Naive thymus-derived CD8-positive, alpha-beta T cell (primary cell): ENCODE measurements at regions not wholly inside any gene's neighbourhood (a gene's known extent, or its start where the extent isn't known, plus 50 kb on each side); places are given as distances from the start of the nearest gene placed in this dataset.
A peak's percentile ranks its signal among the peaks of the same experiment; 100 is the strongest.
"Not testable (repeated sequence)": the region's sequence is repeated elsewhere in the genome, so short reads cannot be mapped to it uniquely, and the experiment has no call there.

ENCODE experiments used
- ATAC-seq, 2 donors: fragments of 150-1000 bp; cut with Tn5 transposase in 1 of 2; sonication (Bioruptor Pico), chemical (Tn5 transposase) in 1 of 2; 1 replicate in 1 of 2; 2 replicates in 1 of 2; pipeline ENCODE4 v1.10.0; 2021; ENCODE audit warnings: mild to moderate bottlenecking in 2 of 2, moderate library complexity in 2 of 2
- POLR2A ChIA-PET: fragments of 350-600 bp; sonication (Branson Sonifier 250); formaldehyde crosslinking; loops from one replicate; lab custom pipeline; 2021; ENCODE audit warnings: antibody characterized with exemption; lab: Charles Lee
- DNase-seq, 10 donors: peaks; one replicate each; pipeline versions ENCODE4 v3.0.0 to v3.0.0-alpha.2; 2020 to 2022
- H3K27ac Mint-ChIP-seq, 10 donors: one replicate each; pipeline ENCODE4 v1.8.0; 2020 to 2022; ENCODE audit warnings: mild to moderate bottlenecking in 10 of 10, mixed read lengths in 10 of 10, moderate library complexity in 4 of 10, inconsistent platforms in 1 of 10
- H3K27me3 Mint-ChIP-seq, 5 donors: one replicate each; pipeline ENCODE4 v1.8.0; 2021 to 2022; ENCODE audit warnings: mixed read lengths in 5 of 5
- H3K36me3 Mint-ChIP-seq, 3 donors: one replicate each; pipeline ENCODE4 v1.8.0; 2020 to 2022; ENCODE audit warnings: mixed read lengths in 3 of 3, mild to moderate bottlenecking in 2 of 3, inconsistent platforms in 1 of 3
- H3K4me1 Mint-ChIP-seq, 4 donors: one replicate each; pipeline ENCODE4 v1.8.0; 2021 to 2022; ENCODE audit warnings: mixed read lengths in 4 of 4
- H3K4me3 Mint-ChIP-seq, 10 donors: one replicate each; pipeline ENCODE4 v1.8.0; 2020 to 2022; ENCODE audit warnings: mild to moderate bottlenecking in 10 of 10, mixed read lengths in 10 of 10, moderate library complexity in 6 of 10, inconsistent platforms in 1 of 10
- H3K9me3 Mint-ChIP-seq, 9 donors: one replicate each; pipeline ENCODE4 v1.8.0; 2020 to 2022; ENCODE audit warnings: mixed read lengths in 9 of 9, mild to moderate bottlenecking in 3 of 9, inconsistent platforms in 1 of 9, moderate library complexity in 1 of 9

DNA sequence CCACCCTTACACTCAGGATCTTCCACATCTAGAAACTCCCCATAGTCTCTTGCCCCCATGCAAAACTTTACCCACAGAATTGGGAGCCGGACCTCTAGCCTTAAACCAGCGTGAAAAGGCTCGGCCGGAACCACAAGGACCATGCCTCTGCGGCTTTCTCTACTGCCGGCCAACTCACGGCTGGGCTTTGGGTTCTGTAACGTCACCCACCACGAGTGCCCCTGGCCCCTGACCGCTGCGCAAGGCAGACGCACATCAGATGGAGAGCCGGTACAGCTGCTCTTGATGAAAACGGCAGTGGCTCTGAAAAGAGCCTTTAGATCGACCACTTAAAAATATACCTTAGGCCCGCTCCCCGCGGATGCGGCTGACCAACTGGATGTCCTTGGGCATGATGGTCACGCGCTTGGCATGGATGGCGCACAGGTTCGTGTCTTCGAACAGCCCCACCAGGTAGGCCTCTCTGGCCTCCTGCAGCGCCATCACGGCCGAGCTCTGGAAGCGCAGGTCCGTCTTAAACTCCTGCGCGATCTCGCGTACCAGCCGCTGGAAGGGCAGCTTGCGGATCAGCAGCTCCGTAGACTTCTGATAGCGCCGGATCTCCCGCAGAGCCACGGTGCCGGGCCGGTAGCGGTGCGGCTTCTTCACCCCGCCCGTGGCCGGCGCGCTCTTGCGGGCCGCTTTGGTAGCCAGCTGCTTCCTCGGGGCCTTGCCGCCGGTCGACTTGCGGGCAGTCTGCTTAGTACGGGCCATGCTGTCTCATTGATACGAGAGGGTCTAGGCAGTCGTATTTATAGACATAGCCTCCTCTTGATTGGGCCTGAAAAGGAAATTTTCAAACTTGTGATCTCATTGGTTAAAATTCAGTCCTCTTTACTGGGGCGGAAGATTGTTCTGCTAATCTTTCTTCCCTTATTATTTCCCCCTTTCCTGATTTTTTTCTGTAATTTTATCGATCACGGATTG lies 66.3 kb downstream of the FAM72C start:
- peak in 3 of 10 donors; percentile 3 to 16 (median 10) for DNase-seq
- Mint-ChIP-seq H3K27ac (peak overlapping the region in 1 of 10 donors; percentile 34), H3K4me3 (peak overlapping the region; percentile 14 to 71 (median 58))
- peak; percentile 26 to 42 for ATAC-seq
- H3K36me3 Mint-ChIP-seq, H3K27me3 Mint-ChIP-seq, H3K4me1 Mint-ChIP-seq, H3K9me3 Mint-ChIP-seq, POLR2A ChIA-PET: not testable (repeated sequence)

DNA sequence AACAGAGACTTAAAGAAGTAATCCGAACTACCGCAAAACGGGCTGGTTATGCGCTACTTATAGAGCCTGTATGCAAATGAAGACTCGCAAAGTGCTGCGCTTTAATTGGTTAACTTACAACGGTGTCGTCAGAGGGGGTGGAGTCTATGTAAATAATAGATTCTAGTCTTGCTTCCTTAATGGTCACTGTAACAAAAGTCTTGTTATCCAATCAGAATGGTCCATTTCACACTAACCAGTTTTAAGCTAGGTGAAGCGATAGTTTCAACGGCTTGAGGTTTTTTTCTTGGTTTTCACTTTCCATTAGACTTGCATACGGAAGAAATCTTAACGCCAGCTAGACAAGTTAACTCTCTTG lies 67.2 kb downstream of the FAM72C start:
- H3K4me1 Mint-ChIP-seq, H3K27ac Mint-ChIP-seq, H3K36me3 Mint-ChIP-seq, H3K27me3 Mint-ChIP-seq, H3K9me3 Mint-ChIP-seq, DNase-seq, POLR2A ChIA-PET: not testable (repeated sequence)
- H3K4me3 Mint-ChIP-seq, result peak overlapping the region in 3 of 10 donors; percentile 29 to 33 (median 30)
- ATAC-seq, result peak; percentile 81 to 82

DNA sequence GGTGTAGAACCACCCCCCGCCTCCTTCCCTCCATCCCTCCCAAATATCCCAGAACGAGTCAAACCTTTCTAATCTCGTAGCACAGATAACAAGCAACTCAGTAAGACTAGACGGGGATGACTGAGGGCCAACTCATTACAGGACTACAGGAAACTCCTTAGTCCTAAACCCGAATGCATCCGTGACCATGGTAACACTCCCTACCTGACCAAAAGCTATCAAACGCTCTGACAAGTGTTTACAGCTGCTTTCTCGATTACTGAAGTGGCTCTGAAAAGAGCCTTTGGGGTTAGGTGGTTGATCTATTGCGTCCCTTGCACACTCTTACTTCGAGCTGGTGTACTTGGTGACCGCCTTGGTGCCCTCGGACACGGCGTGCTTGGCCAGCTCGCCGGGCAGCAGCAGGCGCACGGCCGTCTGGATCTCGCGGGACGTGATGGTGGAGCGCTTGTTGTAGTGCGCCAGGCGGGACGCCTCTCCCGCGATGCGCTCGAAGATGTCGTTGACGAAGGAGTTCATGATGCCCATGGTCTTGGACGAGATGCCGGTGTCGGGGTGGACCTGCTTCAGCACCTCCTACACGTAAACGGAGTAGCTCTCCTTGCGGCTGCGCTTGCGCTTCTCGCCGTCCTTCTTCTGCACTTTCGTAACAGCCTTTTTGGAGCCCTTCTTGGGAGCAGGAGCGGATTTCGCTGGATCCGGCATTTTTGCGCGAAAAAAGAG lies 67.7 kb downstream of the FAM72C start:
- H3K9me3 Mint-ChIP-seq, H3K36me3 Mint-ChIP-seq, H3K27me3 Mint-ChIP-seq, POLR2A ChIA-PET, H3K27ac Mint-ChIP-seq, H3K4me1 Mint-ChIP-seq: not testable (repeated sequence)
- peak overlapping the region in 3 of 10 donors; percentile 29 to 33 (median 30) for H3K4me3 Mint-ChIP-seq
- DNase-seq (peak in 1 of 10 donors; percentile 3), ATAC-seq (peak in 1 of 2 donors; percentile 35)

DNA sequence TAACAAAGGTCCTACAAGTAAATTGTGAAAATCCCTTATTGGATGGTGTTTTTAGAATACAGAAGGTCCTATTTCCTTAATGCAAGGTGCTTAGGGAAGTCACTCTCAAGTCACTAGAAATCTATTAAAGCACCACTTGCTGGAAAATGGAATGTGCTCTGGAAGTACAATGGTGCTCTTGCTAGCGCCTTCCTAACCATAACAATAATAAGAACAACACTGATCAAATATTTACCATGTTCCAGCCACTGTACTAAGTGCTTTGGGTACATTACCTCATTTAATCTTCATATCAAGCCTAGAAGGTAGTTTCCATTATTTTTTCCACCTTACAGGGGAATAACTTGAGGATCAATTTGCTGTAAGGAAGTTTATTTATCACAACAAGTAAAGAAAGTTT lies 75.4 kb downstream of the FAM72C start:
- ATAC-seq, H3K4me1 Mint-ChIP-seq, H3K9me3 Mint-ChIP-seq, POLR2A ChIA-PET, H3K4me3 Mint-ChIP-seq, H3K27ac Mint-ChIP-seq, H3K36me3 Mint-ChIP-seq, DNase-seq, H3K27me3 Mint-ChIP-seq: not testable (repeated sequence)

DNA sequence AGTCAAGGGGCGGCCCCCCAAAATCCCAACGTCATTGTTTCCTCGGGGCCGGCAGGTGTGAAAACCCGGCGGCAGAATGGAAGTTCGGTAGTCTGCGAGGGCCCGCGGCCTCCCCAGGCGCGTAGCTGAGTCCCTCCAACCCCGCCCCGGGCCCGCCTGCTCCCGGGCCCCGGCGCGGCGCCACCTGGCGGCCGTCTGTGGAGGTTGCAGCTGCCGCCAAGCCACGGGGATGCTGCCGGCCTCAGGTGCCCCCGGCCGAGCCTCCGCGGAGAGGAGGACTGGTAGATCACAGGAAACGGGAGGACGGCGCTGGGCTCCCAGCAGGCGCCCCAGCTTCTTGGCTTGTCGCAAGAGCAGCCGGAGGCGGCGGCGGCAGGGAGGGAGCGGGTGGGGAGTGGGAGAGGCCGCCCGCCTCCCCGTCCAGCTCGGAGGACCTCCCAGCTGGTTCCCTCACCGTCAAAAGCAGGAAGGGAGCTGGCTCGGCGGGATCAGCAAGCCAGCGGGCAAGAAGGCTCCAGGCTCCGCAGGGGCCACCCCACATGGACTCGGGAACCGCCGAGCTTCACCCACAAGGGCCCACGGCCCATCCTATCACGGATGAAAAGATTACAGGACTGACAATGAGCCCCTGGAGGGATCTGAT lies 86.7 kb downstream of the FAM72C start:
- H3K27ac Mint-ChIP-seq, H3K4me1 Mint-ChIP-seq, H3K27me3 Mint-ChIP-seq, H3K36me3 Mint-ChIP-seq, H3K9me3 Mint-ChIP-seq, POLR2A ChIA-PET: not testable (repeated sequence)
- peak overlapping the region in 1 of 10 donors; percentile 60 for H3K4me3 Mint-ChIP-seq
- peak; percentile 61 to 78 (median 72) for DNase-seq
- ATAC-seq, result peak; percentile 90 to 91

DNA sequence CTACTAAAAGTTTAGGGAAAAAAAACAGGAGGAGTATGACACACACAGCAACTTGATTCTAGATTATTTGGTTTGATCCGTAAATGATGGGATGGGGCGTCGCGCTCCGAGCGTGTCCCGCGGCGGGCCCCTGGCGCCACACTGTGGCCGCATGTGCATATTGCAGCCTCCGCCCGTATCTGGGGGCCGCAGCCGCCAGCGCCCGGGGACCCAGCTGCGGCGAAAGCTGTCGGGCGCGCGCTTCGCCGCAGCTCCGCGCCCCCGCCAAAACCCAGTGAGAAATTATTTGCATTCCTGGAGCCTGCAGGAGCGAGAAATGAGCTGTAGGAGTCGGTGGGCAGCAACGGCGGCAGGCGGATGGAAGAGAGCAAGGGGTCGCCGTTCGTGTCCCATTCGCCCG lies 87.3 kb downstream of the FAM72C start:
- H3K36me3 Mint-ChIP-seq, H3K9me3 Mint-ChIP-seq, POLR2A ChIA-PET, H3K27me3 Mint-ChIP-seq, H3K4me1 Mint-ChIP-seq: not testable (repeated sequence)
- ATAC-seq (peak; percentile 80 to 83), DNase-seq (peak in 9 of 10 donors; percentile 20 to 64 (median 38))
- Mint-ChIP-seq H3K4me3 (peak overlapping the region; percentile 20 to 82 (median 68)), H3K27ac (peak overlapping the region in 2 of 10 donors; percentile 58 to 62)

DNA sequence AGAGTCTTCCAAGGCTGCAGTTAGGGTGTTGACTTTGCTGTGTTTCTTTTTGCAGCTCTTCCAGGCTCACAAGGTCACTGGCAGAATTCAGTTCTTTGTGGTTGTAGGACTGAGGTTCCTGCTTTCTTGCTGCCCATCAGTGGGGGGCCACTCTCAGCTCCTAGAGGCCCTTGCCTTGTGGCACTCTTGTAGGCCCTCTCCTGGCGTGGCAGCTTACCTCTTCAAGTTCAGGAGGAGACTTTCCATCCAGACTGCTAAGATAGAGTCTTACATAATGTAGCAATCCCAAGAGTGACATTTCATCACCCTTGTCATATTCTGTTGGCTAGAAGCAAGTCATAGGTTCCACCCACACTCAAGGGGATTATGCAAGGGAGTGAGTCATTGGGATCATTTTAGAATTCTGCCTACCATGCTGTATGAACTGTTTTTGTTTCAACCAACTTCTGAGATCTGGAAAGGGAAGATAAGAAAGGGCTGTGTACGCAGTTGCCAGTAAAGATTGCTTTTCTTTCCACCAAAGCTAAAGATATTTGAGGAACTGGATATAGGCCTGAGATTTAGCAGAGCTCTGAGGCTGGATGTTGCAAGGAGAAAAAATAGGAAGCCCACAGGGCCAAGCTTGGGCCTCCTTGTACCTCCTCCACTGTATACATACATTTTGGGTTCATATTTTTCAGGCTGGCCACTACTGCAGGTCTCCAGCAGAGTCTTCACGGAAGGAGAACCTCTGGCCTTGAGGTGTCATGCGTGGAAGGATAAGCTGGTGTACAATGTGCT lies 91.8 kb downstream of the FAM72C start:
- H3K27ac Mint-ChIP-seq, POLR2A ChIA-PET, H3K4me1 Mint-ChIP-seq: not testable (repeated sequence)

DNA sequence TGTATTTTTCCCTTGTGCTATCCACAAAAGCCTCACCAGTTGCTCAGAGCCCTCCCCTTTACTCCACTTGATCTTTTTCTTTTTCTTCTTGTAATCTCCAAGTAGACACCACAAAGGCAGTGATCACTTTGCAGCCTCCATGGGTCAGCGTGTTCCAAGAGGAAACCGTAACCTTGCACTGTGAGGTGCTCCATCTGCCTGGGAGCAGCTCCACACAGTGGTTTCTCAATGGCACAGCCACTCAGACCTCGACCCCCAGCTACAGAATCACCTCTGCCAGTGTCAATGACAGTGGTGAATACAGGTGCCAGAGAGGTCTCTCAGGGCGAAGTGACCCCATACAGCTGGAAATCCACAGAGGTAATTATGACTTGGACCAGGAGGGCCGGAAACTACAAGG lies 95.8 kb downstream of the FAM72C start:
- H3K36me3 Mint-ChIP-seq, POLR2A ChIA-PET, H3K27me3 Mint-ChIP-seq, H3K4me1 Mint-ChIP-seq, H3K9me3 Mint-ChIP-seq, ATAC-seq, H3K27ac Mint-ChIP-seq, DNase-seq, H3K4me3 Mint-ChIP-seq: not testable (repeated sequence)

More for the DNA sequence above, 91.8 kb downstream of the FAM72C start:
- not testable (repeated sequence) for H3K9me3 Mint-ChIP-seq, H3K36me3 Mint-ChIP-seq, H3K4me3 Mint-ChIP-seq, H3K27me3 Mint-ChIP-seq, ATAC-seq, DNase-seq

DNA sequence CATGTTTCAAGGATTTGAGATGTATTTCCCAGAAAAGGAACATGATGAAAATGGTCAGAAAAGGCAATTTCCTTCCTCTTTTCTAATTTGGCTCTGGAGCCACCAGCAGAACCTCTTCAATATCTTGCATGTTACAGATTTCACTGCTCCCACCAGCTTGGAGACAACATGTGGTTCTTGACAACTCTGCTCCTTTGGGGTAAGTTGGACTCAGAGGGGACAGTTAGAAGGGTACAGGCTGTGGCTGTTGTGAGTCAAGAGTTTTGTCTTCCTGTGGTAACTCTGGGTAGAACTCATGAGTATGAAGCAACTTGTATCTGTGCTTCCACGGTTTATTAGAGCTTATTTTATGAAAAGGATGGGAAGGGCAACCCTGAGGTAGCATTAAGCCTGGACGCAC lies 97.2 kb downstream of the FAM72C start:
- POLR2A ChIA-PET, H3K36me3 Mint-ChIP-seq, H3K27ac Mint-ChIP-seq, ATAC-seq, H3K4me3 Mint-ChIP-seq, H3K27me3 Mint-ChIP-seq, DNase-seq, H3K9me3 Mint-ChIP-seq, H3K4me1 Mint-ChIP-seq: not testable (repeated sequence)

DNA sequence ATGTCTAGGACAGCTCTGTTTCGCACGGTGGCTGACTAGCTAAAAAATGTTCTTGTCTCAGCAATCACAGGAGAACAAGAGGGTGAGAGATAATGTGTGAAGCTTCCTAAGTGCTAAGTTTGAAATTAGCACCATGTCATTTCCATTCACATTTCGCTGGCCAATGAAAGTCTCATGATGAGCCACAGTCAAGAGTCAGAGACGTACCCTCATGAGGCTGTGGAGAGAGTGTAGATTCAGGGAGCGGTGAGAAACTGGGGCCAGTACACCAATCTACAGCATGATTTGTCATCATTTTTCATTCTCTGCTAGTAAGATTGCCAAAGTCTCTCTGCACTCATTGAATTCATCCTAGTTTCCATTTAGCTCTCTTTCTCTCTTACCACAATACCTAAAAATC lies 98.1 kb downstream of the FAM72C start:
- POLR2A ChIA-PET, ATAC-seq, H3K9me3 Mint-ChIP-seq, H3K27me3 Mint-ChIP-seq, H3K4me3 Mint-ChIP-seq, H3K36me3 Mint-ChIP-seq, H3K4me1 Mint-ChIP-seq, H3K27ac Mint-ChIP-seq, DNase-seq: not testable (repeated sequence)

DNA sequence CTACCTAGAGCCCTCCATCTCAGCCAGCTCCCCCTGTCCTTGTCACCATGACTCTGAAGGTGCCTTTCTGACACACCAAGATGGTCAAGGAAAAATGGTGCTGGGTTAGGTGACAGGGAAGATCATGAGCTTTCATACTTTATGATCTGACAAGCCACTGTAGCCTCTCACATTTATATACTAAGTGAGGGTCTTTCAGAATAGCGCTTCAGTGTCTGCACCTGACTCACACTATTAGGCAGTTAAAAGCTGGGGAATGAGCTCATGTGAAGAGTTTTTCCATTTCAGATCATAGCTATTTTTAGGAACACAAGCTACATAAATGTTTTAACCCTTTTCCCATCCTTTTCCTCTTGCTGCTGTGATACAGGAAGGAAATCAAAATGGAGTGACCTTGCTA lies 101.4 kb downstream of the FAM72C start:
- H3K4me1 Mint-ChIP-seq, POLR2A ChIA-PET, H3K36me3 Mint-ChIP-seq, H3K27me3 Mint-ChIP-seq, H3K9me3 Mint-ChIP-seq, H3K27ac Mint-ChIP-seq, DNase-seq, ATAC-seq, H3K4me3 Mint-ChIP-seq: not testable (repeated sequence)

DNA sequence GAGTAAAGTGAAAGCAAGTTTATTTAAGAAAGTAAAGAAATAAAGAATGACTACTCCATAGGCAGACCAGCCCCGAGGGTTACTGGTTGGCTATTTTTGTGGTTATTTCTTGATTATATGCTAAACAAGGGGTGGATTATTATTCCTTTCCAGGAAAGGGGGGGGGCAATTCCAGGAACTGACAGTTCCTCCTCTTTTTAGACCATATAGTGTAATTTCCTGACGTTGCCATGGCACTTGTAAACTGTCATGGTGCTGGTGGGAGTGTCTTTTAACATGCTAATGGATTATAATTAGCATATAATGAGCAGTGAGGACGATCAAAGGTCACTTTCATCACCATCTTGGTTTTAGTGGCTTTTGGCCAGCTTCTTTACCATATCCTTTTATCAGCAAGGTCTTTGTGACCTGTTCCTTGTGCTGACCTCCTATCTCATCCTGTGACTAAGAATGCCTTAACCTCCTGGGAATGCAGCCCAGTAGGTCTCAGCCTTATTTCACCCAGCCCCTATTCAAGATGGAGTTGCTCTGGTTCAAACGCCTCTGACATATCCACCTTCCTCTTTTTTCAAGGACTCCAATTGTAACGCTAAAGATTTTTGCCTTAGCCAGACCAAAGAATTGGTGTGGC lies 104.1 kb downstream of the FAM72C start:
- H3K36me3 Mint-ChIP-seq, H3K4me3 Mint-ChIP-seq, H3K4me1 Mint-ChIP-seq, H3K27ac Mint-ChIP-seq, H3K9me3 Mint-ChIP-seq, ATAC-seq, H3K27me3 Mint-ChIP-seq, DNase-seq, POLR2A ChIA-PET: not testable (repeated sequence)
